ENCODE measurements at regions not wholly inside any gene's neighbourhood (a gene's known extent, or its start where the extent isn't known, plus 50 kb on each side); places are given as distances from the start of the nearest gene placed in this dataset.
"Not testable (repeated sequence)": the region's sequence is repeated elsewhere in the genome, so short reads cannot be mapped to it uniquely, and the experiment has no call there.

DNA sequence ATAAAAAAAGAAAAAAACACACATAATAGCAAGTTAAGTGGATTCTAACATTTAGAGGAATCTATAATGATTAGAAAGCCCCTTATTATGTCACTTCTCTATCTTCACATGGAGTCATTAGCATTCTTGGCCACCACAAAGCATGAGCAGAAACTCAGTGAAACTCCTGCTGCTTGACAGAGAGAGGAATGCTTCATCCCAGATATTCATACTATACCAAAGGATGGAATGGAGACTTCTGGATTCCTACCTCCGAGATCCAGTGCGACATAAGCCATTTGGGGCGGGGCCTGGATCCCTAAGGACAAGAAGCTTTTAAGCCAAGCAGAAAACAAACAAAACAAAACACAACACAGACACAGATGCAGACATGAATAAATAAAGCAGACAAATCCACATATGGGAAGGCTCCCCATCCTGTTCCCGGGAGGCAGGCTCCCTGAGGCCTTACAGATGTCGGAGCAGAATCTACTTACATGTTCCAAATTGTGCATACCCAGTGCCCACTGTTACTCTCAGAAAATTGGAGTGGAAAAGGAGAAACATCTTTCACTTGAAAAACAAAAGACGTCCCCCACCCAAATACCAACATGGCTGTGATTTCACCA is 727.3 kb downstream of the MAFB start:
- WGBS, 4 donors, result 68 to 81% (median 73%) methylated on average over 6 of the region's 6 CpGs
- intact Hi-C loops (cut with DNase I), result no loop called here
- no peak for TF ChIP-seq POLR2A (IDR thresholded peaks at IDR 0.05)
- TF ChIP-seq, protein P1, sequence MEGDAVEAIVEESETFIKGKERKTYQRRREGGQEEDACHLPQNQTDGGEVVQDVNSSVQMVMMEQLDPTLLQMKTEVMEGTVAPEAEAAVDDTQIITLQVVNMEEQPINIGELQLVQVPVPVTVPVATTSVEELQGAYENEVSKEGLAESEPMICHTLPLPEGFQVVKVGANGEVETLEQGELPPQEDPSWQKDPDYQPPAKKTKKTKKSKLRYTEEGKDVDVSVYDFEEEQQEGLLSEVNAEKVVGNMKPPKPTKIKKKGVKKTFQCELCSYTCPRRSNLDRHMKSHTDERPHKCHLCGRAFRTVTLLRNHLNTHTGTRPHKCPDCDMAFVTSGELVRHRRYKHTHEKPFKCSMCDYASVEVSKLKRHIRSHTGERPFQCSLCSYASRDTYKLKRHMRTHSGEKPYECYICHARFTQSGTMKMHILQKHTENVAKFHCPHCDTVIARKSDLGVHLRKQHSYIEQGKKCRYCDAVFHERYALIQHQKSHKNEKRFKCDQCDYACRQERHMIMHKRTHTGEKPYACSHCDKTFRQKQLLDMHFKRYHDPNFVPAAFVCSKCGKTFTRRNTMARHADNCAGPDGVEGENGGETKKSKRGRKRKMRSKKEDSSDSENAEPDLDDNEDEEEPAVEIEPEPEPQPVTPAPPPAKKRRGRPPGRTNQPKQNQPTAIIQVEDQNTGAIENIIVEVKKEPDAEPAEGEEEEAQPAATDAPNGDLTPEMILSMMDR (IDR thresholded peaks at IDR 0.05), result no peak
- Histone ChIP-seq H3K9me3 (no peaks in the 10 kb centered on the region), H3K27ac (no peak overlapping the region), H3K36me3 (no peaks in the 10 kb centered on the region), H3K27me3 (no peaks in the 10 kb centered on the region), H3K4me3 (no peak overlapping the region), H3K4me1 (peaks cover 0 to 15% (median 8%) of the 10 kb centered on the region in 12 donors)
- DNase-seq, result no peak
- no peak for ATAC-seq

DNA sequence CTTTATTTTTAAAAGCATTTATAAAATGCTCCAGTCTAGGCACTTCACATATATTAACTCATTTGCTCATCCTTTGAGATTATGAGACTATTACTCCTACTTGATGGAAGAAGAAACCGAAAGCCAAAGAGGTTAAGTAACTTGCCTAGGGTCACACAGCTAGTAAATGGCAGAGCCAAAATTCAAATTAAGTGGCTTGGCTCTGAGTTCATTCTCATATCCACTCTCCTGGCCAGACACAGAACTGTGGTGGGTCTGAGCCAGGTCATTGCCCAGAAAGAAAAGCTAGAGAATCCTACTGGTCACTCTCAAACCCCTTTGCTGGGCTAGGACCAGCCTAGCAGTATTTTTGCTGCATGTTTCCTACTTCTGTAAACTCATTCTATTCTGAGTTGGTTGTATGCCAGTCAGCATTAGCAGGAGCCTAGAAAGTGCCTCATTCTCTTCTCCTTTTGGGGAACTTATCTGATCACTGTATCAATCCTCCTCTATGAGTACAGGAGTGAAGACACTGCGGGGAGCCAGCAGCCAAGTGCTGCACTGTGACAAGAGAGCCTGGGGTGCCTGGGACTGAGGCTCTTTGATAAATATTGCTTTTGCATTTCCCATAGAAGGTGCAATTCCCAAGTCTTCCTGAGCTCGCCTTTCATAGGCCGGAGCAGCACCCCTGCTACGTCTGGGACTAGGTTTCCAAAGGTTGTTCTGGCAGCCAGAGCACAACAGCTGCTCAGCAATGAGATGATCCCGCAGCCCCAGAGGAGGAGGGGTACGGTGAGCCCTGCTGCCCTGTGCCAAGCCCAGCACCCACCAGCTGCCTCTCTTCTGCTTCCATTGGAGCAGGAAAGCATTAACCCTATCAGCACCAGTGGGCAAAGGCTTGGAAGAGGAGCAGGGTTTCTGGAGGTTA is 728.3 kb downstream of the MAFB start:
- peaks cover 0 to 15% (median 8%) of the 10 kb centered on the region in 12 donors for H3K4me1 ChIP-seq
- WGBS, 4 donors, result 38 to 45% (median 43%) methylated on average over 7 of the region's 7 CpGs
- H3K4me3 ChIP-seq, result no peak overlapping the region
- H3K27ac ChIP-seq, result no peak overlapping the region
- TF ChIP-seq, protein P1 (IDR thresholded peaks at IDR 0.05), result no peak
- TF ChIP-seq POLR2A (IDR thresholded peaks at IDR 0.05), result no peak
- intact Hi-C loops (cut with DNase I), result no loop called here
- H3K36me3 ChIP-seq, result no peaks in the 10 kb centered on the region
- DNase-seq, result peak in 1 of 5 donors; percentile 57
- H3K9me3 ChIP-seq, result no peaks in the 10 kb centered on the region
- H3K27me3 ChIP-seq, result no peaks in the 10 kb centered on the region
- ATAC-seq, result peak; percentile 66 to 78 (median 72)

DNA sequence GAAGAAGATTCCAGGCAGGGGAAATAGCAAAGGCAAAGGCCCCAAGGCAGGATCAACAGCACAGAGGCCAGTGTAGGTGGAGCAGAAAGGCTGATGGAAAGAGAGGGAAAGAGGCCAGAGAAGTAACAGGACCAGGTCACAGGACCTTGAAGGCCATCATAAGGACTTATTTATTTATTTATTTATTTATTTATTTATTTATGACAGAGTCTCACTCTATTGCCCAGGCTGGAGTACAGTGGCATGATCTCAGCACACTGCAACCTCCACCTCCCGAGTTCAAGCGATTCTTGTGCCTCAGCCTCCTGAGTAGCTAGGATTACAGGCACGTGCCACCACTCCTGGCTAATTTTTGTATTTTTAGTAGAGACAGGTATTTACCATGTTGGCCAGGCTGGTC is 731.1 kb downstream of the MAFB start:
- DNase-seq; H3K27ac ChIP-seq; H3K9me3 ChIP-seq; intact Hi-C loops (cut with DNase I); H3K4me3 ChIP-seq; ATAC-seq; H3K36me3 ChIP-seq; H3K27me3 ChIP-seq: not testable (repeated sequence)
- H3K4me1 ChIP-seq, result peaks cover 0 to 15% (median 10%) of the 10 kb centered on the region in 12 donors
- 90 to 98% (median 95%) methylated on average over 3 of the region's 3 CpGs for WGBS, 4 donors

DNA sequence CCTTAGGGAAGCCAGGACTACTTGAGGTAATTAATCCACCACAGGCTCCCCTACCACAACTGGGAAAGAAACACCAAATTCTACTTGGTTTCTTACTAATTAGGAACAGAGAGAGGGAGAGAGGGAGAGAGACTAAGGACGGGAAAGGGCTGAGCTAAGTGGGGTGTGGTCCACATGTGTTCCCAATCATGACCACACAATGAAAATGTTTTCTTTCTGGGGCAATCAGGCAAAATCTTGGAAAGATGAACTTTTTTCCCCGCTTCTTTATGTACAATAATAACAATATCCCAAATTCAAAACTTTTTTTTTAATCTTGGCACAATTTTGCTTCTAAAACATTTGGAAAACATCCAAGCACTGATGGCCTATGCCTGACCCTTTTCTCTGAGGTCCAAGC is 734.4 kb downstream of the MAFB start:
- TF ChIP-seq POLR2A (IDR thresholded peaks at IDR 0.05), result no peak
- TF ChIP-seq, protein P1 (IDR thresholded peaks at IDR 0.05), result no peak
- intact Hi-C loops (cut with DNase I), result no loop called here
- DNase-seq (no peak), ATAC-seq (no peak)
- no peak overlapping the region for H3K27ac ChIP-seq
- H3K27me3 ChIP-seq, result no peaks in the 10 kb centered on the region
- H3K4me1 ChIP-seq, result peaks cover 0 to 3% (median 0%) of the 10 kb centered on the region in 12 donors
- H3K36me3 ChIP-seq, result no peaks in the 10 kb centered on the region
- no peaks in the 10 kb centered on the region for H3K9me3 ChIP-seq
- 57 to 77% (median 59%) methylated on average over 2 of the region's 2 CpGs for WGBS, 4 donors
- no peak overlapping the region for H3K4me3 ChIP-seq
